ENCODE measurements at regions not wholly inside any gene's neighbourhood (a gene's known extent, or its start where the extent isn't known, plus 50 kb on each side); places are given as distances from the start of the nearest gene placed in this dataset.

- Mint-ChIP-seq H3K27me3 (no peaks in the 10 kb centered on the region), H3K36me3 (ENCODE audit: low read depth) (no peaks in the 10 kb centered on the region), H3K4me3 (no peak overlapping the region), H3K4me1 (no peaks in the 10 kb centered on the region), H3K9me3 (peaks cover 1% of the 10 kb centered on the region), H3K27ac (no peak overlapping the region)
- ChIA-PET POLR2A (no interaction called here), CTCF (no interaction called here)
- no peak for DNase-seq
These were observed 387.5 kb downstream of the GRIA2 start for GRCh38 chr4:157607996-157608395.

DNA sequence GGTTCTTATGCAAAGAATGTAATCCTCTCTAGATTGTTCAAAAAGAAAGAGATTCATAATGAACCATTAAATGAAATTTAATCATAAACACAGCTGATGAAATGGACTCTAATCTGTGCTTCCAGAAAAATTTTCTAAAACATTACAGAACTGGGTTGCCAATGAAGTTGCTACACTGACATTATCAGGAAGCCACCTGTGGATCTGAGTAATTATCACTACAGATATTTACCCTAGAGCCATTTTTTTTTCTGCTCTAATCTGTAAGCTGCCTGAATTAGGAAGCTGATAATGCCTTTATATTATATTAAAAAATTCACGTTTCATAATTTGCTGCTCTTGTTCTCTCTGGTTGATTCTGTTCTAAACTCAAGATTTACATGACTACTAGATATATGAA lies 380.1 kb downstream of the GRIA2 start:
- H3K27me3 Mint-ChIP-seq, result no peaks in the 10 kb centered on the region
- ChIA-PET CTCF (no interaction called here), POLR2A (no interaction called here)
- no peaks in the 10 kb centered on the region for H3K4me1 Mint-ChIP-seq
- H3K27ac Mint-ChIP-seq, result no peak overlapping the region
- DNase-seq, result no peak
- H3K4me3 Mint-ChIP-seq, result no peak overlapping the region
- peaks cover 5% of the 10 kb centered on the region for H3K9me3 Mint-ChIP-seq
- no peaks in the 10 kb centered on the region for H3K36me3 Mint-ChIP-seq (ENCODE audit: low read depth)

DNA sequence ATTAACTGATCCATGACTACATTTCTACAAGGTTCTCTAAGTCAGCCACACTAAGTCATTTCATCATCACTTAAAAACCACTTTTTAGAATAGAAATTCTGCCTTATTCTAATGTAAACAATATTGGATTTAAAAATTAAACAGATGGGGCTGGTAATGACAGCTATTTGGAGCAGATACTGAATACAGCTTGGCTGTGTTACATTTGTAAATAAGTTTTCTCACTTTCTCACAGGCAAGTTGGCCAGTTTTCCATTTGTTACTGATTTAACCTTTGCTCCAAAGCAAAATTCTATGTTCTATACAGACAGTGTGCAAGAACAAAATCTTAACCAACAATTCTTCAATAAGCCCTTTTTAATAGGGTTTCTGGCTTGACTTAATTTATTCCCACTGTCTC lies 370.7 kb downstream of the GRIA2 start:
- H3K9me3 Mint-ChIP-seq, result no peaks in the 10 kb centered on the region
- H3K36me3 Mint-ChIP-seq (ENCODE audit: low read depth), result no peaks in the 10 kb centered on the region
- ChIA-PET POLR2A (no interaction called here), CTCF (no interaction called here)
- H3K4me1 Mint-ChIP-seq, result no peaks in the 10 kb centered on the region
- no peak overlapping the region for H3K27ac Mint-ChIP-seq
- no peak for DNase-seq
- H3K27me3 Mint-ChIP-seq, result no peaks in the 10 kb centered on the region
- no peak overlapping the region for H3K4me3 Mint-ChIP-seq

DNA sequence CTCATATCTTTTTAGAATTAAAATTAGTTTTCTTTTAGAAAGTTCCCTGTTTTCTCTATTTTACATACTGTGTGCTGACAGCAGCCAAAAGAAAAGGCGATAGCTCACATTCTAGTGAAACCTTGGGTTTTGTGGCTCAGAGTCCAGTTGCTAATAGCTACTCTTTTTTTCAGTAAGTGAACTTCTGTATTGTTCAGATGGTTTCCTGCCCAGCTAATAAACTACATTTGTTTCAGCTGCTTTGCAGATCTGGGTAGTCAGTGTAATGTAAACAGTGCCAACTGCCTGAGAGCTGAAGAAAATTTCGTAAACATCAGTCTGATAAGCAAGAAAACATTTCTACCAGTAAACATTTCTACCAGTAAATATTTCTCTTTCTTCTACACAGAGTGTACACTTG lies 370.2 kb downstream of the GRIA2 start:
- Mint-ChIP-seq H3K4me1 (no peaks in the 10 kb centered on the region), H3K27ac (no peak overlapping the region), H3K36me3 (ENCODE audit: low read depth) (no peaks in the 10 kb centered on the region), H3K9me3 (no peaks in the 10 kb centered on the region), H3K4me3 (no peak overlapping the region), H3K27me3 (no peaks in the 10 kb centered on the region)
- ChIA-PET POLR2A (no interaction called here), CTCF (no interaction called here)
- DNase-seq, result no peak

DNA sequence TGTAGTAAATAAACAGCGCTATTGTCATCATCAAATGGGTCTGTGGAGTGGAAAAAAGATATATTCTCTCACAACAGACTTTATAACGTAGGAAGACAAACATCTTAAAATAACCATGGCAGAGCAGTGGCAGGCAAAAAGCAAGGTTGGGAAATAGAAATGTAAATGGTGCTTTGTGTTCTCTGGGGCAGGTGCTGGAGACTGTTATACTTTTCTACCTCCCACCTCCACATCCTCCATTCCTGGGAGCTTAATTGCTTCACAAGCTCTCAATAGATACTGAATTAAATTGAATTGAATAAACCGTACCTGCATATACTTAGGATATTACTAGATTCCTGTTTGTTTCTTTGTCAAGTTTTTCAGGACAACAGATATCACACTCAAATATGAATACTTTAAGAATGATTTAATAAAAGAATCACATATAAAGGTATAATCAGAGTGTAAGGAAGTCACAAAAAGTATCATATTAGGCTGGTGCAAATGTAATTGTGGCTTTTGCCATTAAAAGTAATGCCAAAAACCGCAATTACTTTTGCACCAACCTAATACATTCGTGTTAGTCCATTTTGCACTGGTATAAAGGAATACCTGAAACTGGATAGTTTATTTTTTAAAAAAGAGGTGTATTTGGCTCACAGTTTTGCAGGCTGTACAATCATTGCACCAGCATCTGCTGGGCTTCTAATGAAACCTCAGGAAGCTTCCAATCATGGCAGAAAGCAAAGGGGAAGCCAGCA lies 367.3 kb downstream of the GRIA2 start:
- H3K4me1 Mint-ChIP-seq, result no peaks in the 10 kb centered on the region
- POLR2A ChIA-PET, result no interaction called here
- H3K36me3 Mint-ChIP-seq (ENCODE audit: low read depth), result no peaks in the 10 kb centered on the region
- no peak overlapping the region for H3K4me3 Mint-ChIP-seq
- no peaks in the 10 kb centered on the region for H3K27me3 Mint-ChIP-seq
- no peak for DNase-seq
- H3K9me3 Mint-ChIP-seq, result no peaks in the 10 kb centered on the region
- no peak overlapping the region for H3K27ac Mint-ChIP-seq
- CTCF ChIA-PET, result no interaction called here

- CTCF ChIA-PET, result no interaction called here
- peaks cover 4% of the 10 kb centered on the region for H3K9me3 Mint-ChIP-seq
- H3K27ac Mint-ChIP-seq, result no peak overlapping the region
- H3K4me1 Mint-ChIP-seq, result no peaks in the 10 kb centered on the region
- no peaks in the 10 kb centered on the region for H3K27me3 Mint-ChIP-seq
- DNase-seq, result no peak
- no peaks in the 10 kb centered on the region for H3K36me3 Mint-ChIP-seq (ENCODE audit: low read depth)
- POLR2A ChIA-PET, result no interaction called here
- H3K4me3 Mint-ChIP-seq, result no peak overlapping the region
These were observed 361.6 kb downstream of the GRIA2 start for GRCh38 chr4:157582141-157582540.

- ChIA-PET CTCF (no interaction called here), POLR2A (no interaction called here)
- Mint-ChIP-seq H3K9me3 (no peaks in the 10 kb centered on the region), H3K27ac (no peak overlapping the region), H3K4me3 (no peak overlapping the region), H3K36me3 (ENCODE audit: low read depth) (no peaks in the 10 kb centered on the region), H3K4me1 (no peaks in the 10 kb centered on the region), H3K27me3 (no peaks in the 10 kb centered on the region)
- no peak for DNase-seq
These were observed 356.2 kb downstream of the GRIA2 start for GRCh38 chr4:157576671-157577217.

DNA sequence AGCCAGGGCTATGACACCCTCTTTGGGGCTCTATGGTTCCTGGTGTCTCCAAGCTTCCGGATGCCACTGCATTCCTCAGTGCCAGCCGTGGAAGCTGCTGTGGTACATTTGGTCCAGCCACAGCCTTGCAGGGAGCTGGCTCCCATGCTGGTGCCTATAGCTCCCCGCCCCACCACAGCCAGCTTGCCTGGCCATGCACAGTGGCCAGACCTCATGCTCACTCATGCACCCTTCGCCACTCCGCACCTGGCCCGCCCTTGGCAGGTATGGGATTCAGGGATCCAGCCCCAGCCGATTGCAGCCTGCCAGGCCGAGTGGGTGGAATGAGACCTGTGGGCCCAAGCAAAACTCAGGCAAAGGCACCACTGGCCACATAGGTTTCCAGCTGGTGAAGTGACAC lies 354.8 kb downstream of the GRIA2 start:
- CTCF ChIA-PET, result no interaction called here
- Mint-ChIP-seq H3K9me3 (no peaks in the 10 kb centered on the region), H3K27ac (no peak overlapping the region), H3K36me3 (ENCODE audit: low read depth) (no peaks in the 10 kb centered on the region), H3K4me1 (no peaks in the 10 kb centered on the region), H3K27me3 (no peaks in the 10 kb centered on the region), H3K4me3 (no peak overlapping the region)
- POLR2A ChIA-PET, result no interaction called here
- DNase-seq, result no peak

- POLR2A ChIA-PET, result no interaction called here
- no peaks in the 10 kb centered on the region for H3K9me3 Mint-ChIP-seq
- no peak for DNase-seq
- H3K27ac Mint-ChIP-seq, result no peak overlapping the region
- no peaks in the 10 kb centered on the region for H3K27me3 Mint-ChIP-seq
- no peak overlapping the region for H3K4me3 Mint-ChIP-seq
- CTCF ChIA-PET, result no interaction called here
- no peaks in the 10 kb centered on the region for H3K4me1 Mint-ChIP-seq
- H3K36me3 Mint-ChIP-seq (ENCODE audit: low read depth), result no peaks in the 10 kb centered on the region
These were observed 354.1 kb downstream of the GRIA2 start for GRCh38 chr4:157574606-157575005.

DNA sequence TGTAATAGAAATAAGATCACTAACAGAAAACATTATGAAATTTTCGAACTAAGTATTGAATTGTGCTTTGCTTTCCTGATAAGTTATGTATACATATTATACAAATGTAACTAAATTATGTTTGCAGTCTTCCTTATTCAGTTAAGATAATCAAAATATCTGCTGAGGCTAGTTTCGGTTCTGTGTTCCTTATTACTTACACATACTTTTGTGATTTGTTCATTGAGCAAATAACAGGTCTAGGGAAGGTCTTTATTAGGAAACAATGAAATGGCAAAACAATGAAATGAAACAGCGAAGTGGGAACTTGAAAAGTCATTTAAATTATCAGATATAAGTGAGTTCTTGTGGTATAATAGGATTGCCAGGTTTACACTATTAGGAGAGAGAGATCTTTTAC lies 352.4 kb downstream of the GRIA2 start:
- Mint-ChIP-seq H3K4me1 (no peaks in the 10 kb centered on the region), H3K36me3 (ENCODE audit: low read depth) (no peaks in the 10 kb centered on the region), H3K27me3 (no peaks in the 10 kb centered on the region), H3K4me3 (no peak overlapping the region), H3K27ac (no peak overlapping the region), H3K9me3 (no peaks in the 10 kb centered on the region)
- POLR2A ChIA-PET, result no interaction called here
- DNase-seq, result no peak
- CTCF ChIA-PET, result no interaction called here

- Mint-ChIP-seq H3K4me3 (no peak overlapping the region), H3K9me3 (no peaks in the 10 kb centered on the region), H3K4me1 (no peaks in the 10 kb centered on the region), H3K27me3 (no peaks in the 10 kb centered on the region), H3K27ac (no peak overlapping the region), H3K36me3 (ENCODE audit: low read depth) (no peaks in the 10 kb centered on the region)
- CTCF ChIA-PET, result no interaction called here
- no peak for DNase-seq
- POLR2A ChIA-PET, result no interaction called here
These were observed 351.8 kb downstream of the GRIA2 start for GRCh38 chr4:157572284-157572683.

DNA sequence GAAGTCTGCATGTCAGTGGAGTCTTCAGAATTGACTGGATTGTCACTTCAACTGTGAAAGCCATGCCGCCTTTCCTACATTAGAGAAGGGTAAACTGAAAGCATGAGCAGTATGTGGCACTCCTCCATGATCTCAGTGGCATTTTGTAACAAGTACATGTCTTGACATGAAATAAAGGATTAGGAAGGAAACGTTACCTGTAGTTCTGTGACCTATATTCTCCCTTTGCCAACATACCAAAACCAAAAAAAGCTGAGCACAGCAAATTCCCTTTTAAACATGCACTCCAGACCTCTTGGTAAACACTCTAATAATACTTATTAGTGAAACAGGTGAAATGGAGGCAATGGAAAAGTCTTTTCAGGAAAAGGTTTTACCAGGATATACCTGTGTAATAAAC lies 344.2 kb downstream of the GRIA2 start:
- Mint-ChIP-seq H3K4me3 (no peak overlapping the region), H3K36me3 (ENCODE audit: low read depth) (no peaks in the 10 kb centered on the region), H3K4me1 (no peaks in the 10 kb centered on the region), H3K9me3 (no peaks in the 10 kb centered on the region), H3K27ac (no peak overlapping the region), H3K27me3 (no peaks in the 10 kb centered on the region)
- no peak for DNase-seq
- CTCF ChIA-PET, result no interaction called here
- POLR2A ChIA-PET, result no interaction called here

- H3K4me3 Mint-ChIP-seq, result no peak overlapping the region
- ChIA-PET POLR2A (no interaction called here), CTCF (no interaction called here)
- DNase-seq, result no peak
- H3K27ac Mint-ChIP-seq, result no peak overlapping the region
- no peaks in the 10 kb centered on the region for H3K4me1 Mint-ChIP-seq
- no peaks in the 10 kb centered on the region for H3K27me3 Mint-ChIP-seq
- no peaks in the 10 kb centered on the region for H3K9me3 Mint-ChIP-seq
- H3K36me3 Mint-ChIP-seq (ENCODE audit: low read depth), result no peaks in the 10 kb centered on the region
These were observed 343.7 kb downstream of the GRIA2 start for GRCh38 chr4:157564218-157564617.

GRCh38 chr4:157558016-157558415 lies 337.5 kb downstream of the GRIA2 start:
- no peak for DNase-seq
- Mint-ChIP-seq H3K4me3 (no peak overlapping the region), H3K9me3 (no peaks in the 10 kb centered on the region), H3K27me3 (no peaks in the 10 kb centered on the region), H3K36me3 (ENCODE audit: low read depth) (no peaks in the 10 kb centered on the region), H3K4me1 (no peaks in the 10 kb centered on the region), H3K27ac (no peak overlapping the region)
- POLR2A ChIA-PET, result no interaction called here
- CTCF ChIA-PET, result no interaction called here

All from activated CD4-positive, alpha-beta memory T cell treated with anti-CD3 and anti-CD28 coated beads, Interleukin-2, amount 10 ng/mL, durations not matched to agents 7 days and 5 days (primary cell).